ENCODE measurements at regions not wholly inside any gene's neighbourhood (a gene's known extent, or its start where the extent isn't known, plus 50 kb on each side); places are given as distances from the start of the nearest gene placed in this dataset.

- H3K27ac ChIP-seq, result no peak overlapping the region
- TF ChIP-seq CTCF (conservative IDR thresholded peaks at IDR 0.05), result no peak
- TF ChIP-seq ZFX (IDR thresholded peaks at IDR 0.05), result no peak
Measured at GRCh38 chr6:18335948-18336347, 51.2 kb upstream of the RNF144B start.

- H3K27ac ChIP-seq, result no peak overlapping the region
- TF ChIP-seq ZFX (IDR thresholded peaks at IDR 0.05) (no peak), CTCF (conservative IDR thresholded peaks at IDR 0.05) (no peak)
Measured at GRCh38 chr6:18334251-18334650, 52.9 kb upstream of the RNF144B start.

- H3K27ac ChIP-seq, result no peak overlapping the region
- TF ChIP-seq ZFX (IDR thresholded peaks at IDR 0.05), result no peak
- TF ChIP-seq CTCF (conservative IDR thresholded peaks at IDR 0.05), result no peak
Measured at GRCh38 chr6:18330548-18331081, 56.5 kb upstream of the RNF144B start.

GRCh38 chr6:18329776-18330175 is 57.4 kb upstream of the RNF144B start:
- H3K27ac ChIP-seq, result no peak overlapping the region

GRCh38 chr6:18328540-18328939 is 58.6 kb upstream of the RNF144B start:
- no peak overlapping the region for H3K27ac ChIP-seq
- TF ChIP-seq CTCF (conservative IDR thresholded peaks at IDR 0.05) (no peak), ZFX (IDR thresholded peaks at IDR 0.05) (no peak)

More at GRCh38 chr6:18329776-18330175, 57.4 kb upstream of the RNF144B start:
- no peak for TF ChIP-seq ZFX (IDR thresholded peaks at IDR 0.05)
- no peak for TF ChIP-seq CTCF (conservative IDR thresholded peaks at IDR 0.05)

- H3K27ac ChIP-seq, result no peak overlapping the region
- TF ChIP-seq ZFX (IDR thresholded peaks at IDR 0.05), result no peak
- no peak for TF ChIP-seq CTCF (conservative IDR thresholded peaks at IDR 0.05)
Measured at GRCh38 chr6:18328070-18328469, 59.1 kb upstream of the RNF144B start.

- H3K27ac ChIP-seq, result no peak overlapping the region
- TF ChIP-seq CTCF (conservative IDR thresholded peaks at IDR 0.05) (no peak), ZFX (IDR thresholded peaks at IDR 0.05) (no peak)
Measured at GRCh38 chr6:18327626-18328025, 59.5 kb upstream of the RNF144B start.

Data from C4-2B (cell line).